ENCODE measurements at regions not wholly inside any gene's neighbourhood (a gene's known extent, or its start where the extent isn't known, plus 50 kb on each side); places are given as distances from the start of the nearest gene placed in this dataset.

DNA sequence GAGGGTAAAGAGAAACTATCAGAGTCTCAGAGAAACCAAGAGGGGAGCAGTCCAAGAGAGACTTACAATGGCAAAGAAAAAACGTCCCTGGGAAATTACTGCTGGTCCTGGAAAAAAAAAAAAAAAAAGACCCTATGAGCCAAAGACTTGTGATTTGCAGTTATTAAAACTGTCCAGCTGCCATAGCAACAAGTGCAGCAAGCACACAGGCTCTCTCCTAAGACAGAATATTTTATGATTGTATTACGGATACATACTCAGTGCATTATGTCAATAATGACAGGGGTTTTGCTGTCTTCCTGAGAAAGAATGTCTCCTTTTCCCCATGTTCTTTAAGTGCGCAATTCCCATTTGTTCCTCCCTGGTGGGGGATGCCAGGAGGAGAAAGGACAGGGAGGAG is 178.5 kb downstream of the GPAM start (continued):
- TF ChIP-seq STAT1 (IDR thresholded peaks at IDR 0.05; ENCODE audit: unreplicated experiment) (no peak), NANOG (IDR thresholded peaks at IDR 0.05; ENCODE audit: borderline replicate concordance) (no peak)

DNA sequence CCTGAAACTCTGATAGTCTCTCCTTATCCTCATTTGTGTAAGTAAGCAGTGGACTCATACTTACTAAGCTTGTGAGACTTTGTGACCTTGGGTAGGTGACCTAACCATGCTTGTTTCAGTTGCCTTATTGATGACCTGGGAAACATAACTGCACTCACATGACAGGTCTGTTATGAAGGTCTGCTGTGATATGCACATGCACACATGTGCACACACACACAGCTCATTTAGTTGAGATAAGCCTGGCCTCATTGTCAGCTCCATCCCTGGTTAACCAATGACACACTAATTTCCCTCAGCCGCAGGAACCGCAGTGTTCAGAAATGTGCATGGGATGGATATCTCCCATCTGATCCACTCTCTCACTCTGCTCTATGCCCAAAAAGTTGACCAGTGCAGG is 177.2 kb downstream of the GPAM start:
- Histone ChIP-seq H3K27ac (ENCODE audit: low read depth) (no peak overlapping the region), H3K36me3 (ENCODE audit: insufficient read depth) (no peaks in the 10 kb centered on the region), H3K79me2 (replicated peaks; ENCODE audit: insufficient read depth) (no peaks in the 10 kb centered on the region), H3K4me2 (no peak overlapping the region), H4K20me1 (replicated peaks; ENCODE audit: insufficient read depth) (no peaks in the 10 kb centered on the region), H3K4me3 (no peak overlapping the region), H3K4me1 (ENCODE audit: insufficient read depth) (peaks cover 4% of the 10 kb centered on the region), H3F3A (replicated peaks; ENCODE audit: low read depth) (no peaks in the 10 kb centered on the region), H3K9me2 (ENCODE audit: insufficient read depth) (peaks cover 9% of the 10 kb centered on the region; the same call in 1 of the 2 replicates), H2AFZ (no peak overlapping the region), H3K27me3 (ENCODE audit: insufficient read depth) (no peaks in the 10 kb centered on the region)
- peaks cover 8% of the 10 kb centered on the region for H3K4me1 Mint-ChIP-seq
- no peaks in the 10 kb centered on the region for H3K36me3 Mint-ChIP-seq (ENCODE audit: low read depth)
- H3K27me3 Mint-ChIP-seq (ENCODE audit: insufficient read depth, low read depth, poor library complexity): no peaks in the 10 kb centered on the region
- TF ChIP-seq POLR2AphosphoS5 (IDR thresholded peaks at IDR 0.05; ENCODE audit: low read depth) (no peak), EZH2 (IDR thresholded peaks at IDR 0.05; ENCODE audit: low read depth, unreplicated experiment) (no peak), ZNF114 (CRISPR knock-in tag; IDR thresholded peaks at IDR 0.05) (no peak), EZH2phosphoT487 (IDR thresholded peaks at IDR 0.05; ENCODE audit: unreplicated experiment) (no peak)
- TF ChIP-seq, protein P1, sequence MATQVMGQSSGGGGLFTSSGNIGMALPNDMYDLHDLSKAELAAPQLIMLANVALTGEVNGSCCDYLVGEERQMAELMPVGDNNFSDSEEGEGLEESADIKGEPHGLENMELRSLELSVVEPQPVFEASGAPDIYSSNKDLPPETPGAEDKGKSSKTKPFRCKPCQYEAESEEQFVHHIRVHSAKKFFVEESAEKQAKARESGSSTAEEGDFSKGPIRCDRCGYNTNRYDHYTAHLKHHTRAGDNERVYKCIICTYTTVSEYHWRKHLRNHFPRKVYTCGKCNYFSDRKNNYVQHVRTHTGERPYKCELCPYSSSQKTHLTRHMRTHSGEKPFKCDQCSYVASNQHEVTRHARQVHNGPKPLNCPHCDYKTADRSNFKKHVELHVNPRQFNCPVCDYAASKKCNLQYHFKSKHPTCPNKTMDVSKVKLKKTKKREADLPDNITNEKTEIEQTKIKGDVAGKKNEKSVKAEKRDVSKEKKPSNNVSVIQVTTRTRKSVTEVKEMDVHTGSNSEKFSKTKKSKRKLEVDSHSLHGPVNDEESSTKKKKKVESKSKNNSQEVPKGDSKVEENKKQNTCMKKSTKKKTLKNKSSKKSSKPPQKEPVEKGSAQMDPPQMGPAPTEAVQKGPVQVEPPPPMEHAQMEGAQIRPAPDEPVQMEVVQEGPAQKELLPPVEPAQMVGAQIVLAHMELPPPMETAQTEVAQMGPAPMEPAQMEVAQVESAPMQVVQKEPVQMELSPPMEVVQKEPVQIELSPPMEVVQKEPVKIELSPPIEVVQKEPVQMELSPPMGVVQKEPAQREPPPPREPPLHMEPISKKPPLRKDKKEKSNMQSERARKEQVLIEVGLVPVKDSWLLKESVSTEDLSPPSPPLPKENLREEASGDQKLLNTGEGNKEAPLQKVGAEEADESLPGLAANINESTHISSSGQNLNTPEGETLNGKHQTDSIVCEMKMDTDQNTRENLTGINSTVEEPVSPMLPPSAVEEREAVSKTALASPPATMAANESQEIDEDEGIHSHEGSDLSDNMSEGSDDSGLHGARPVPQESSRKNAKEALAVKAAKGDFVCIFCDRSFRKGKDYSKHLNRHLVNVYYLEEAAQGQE (IDR thresholded peaks at IDR 0.05; ENCODE audit: unreplicated experiment): no peak
- TF ChIP-seq, protein P2, sequence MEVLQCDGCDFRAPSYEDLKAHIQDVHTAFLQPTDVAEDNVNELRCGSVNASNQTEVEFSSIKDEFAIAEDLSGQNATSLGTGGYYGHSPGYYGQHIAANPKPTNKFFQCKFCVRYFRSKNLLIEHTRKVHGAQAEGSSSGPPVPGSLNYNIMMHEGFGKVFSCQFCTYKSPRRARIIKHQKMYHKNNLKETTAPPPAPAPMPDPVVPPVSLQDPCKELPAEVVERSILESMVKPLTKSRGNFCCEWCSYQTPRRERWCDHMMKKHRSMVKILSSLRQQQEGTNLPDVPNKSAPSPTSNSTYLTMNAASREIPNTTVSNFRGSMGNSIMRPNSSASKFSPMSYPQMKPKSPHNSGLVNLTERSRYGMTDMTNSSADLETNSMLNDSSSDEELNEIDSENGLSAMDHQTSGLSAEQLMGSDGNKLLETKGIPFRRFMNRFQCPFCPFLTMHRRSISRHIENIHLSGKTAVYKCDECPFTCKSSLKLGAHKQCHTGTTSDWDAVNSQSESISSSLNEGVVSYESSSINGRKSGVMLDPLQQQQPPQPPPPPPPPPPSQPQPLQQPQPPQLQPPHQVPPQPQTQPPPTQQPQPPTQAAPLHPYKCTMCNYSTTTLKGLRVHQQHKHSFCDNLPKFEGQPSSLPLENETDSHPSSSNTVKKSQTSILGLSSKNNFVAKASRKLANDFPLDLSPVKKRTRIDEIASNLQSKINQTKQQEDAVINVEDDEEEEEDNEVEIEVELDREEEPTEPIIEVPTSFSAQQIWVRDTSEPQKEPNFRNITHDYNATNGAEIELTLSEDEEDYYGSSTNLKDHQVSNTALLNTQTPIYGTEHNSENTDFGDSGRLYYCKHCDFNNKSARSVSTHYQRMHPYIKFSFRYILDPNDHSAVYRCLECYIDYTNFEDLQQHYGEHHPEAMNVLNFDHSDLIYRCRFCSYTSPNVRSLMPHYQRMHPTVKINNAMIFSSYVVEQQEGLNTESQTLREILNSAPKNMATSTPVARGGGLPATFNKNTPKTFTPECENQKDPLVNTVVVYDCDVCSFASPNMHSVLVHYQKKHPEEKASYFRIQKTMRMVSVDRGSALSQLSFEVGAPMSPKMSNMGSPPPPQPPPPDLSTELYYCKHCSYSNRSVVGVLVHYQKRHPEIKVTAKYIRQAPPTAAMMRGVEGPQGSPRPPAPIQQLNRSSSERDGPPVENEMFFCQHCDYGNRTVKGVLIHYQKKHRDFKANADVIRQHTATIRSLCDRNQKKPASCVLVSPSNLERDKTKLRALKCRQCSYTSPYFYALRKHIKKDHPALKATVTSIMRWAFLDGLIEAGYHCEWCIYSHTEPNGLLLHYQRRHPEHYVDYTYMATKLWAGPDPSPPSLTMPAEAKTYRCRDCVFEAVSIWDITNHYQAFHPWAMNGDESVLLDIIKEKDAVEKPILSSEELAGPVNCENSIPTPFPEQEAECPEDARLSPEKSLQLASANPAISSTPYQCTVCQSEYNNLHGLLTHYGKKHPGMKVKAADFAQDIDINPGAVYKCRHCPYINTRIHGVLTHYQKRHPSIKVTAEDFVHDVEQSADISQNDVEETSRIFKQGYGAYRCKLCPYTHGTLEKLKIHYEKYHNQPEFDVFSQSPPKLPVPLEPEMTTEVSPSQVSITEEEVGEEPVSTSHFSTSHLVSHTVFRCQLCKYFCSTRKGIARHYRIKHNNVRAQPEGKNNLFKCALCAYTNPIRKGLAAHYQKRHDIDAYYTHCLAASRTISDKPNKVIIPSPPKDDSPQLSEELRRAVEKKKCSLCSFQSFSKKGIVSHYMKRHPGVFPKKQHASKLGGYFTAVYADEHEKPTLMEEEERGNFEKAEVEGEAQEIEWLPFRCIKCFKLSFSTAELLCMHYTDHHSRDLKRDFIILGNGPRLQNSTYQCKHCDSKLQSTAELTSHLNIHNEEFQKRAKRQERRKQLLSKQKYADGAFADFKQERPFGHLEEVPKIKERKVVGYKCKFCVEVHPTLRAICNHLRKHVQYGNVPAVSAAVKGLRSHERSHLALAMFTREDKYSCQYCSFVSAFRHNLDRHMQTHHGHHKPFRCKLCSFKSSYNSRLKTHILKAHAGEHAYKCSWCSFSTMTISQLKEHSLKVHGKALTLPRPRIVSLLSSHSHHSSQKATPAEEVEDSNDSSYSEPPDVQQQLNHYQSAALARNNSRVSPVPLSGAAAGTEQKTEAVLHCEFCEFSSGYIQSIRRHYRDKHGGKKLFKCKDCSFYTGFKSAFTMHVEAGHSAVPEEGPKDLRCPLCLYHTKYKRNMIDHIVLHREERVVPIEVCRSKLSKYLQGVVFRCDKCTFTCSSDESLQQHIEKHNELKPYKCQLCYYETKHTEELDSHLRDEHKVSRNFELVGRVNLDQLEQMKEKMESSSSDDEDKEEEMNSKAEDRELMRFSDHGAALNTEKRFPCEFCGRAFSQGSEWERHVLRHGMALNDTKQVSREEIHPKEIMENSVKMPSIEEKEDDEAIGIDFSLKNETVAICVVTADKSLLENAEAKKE (CRISPR knock-in tag; IDR thresholded peaks at IDR 0.05): no peak
- TF ChIP-seq, protein P3, sequence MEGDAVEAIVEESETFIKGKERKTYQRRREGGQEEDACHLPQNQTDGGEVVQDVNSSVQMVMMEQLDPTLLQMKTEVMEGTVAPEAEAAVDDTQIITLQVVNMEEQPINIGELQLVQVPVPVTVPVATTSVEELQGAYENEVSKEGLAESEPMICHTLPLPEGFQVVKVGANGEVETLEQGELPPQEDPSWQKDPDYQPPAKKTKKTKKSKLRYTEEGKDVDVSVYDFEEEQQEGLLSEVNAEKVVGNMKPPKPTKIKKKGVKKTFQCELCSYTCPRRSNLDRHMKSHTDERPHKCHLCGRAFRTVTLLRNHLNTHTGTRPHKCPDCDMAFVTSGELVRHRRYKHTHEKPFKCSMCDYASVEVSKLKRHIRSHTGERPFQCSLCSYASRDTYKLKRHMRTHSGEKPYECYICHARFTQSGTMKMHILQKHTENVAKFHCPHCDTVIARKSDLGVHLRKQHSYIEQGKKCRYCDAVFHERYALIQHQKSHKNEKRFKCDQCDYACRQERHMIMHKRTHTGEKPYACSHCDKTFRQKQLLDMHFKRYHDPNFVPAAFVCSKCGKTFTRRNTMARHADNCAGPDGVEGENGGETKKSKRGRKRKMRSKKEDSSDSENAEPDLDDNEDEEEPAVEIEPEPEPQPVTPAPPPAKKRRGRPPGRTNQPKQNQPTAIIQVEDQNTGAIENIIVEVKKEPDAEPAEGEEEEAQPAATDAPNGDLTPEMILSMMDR (conservative IDR thresholded peaks at IDR 0.05; ENCODE audit: low read depth in 2 of 2): no peak
- H3K27ac Mint-ChIP-seq: no peak overlapping the region
- H3K9me3 Mint-ChIP-seq: no peaks in the 10 kb centered on the region
- DNase-seq (ENCODE audit: low spot score): no peak
- no peak overlapping the region for H3K4me3 Mint-ChIP-seq
- no peak for ATAC-seq
